GM10266 (cell line): ENCODE measurements at regions not wholly inside any gene's neighbourhood (a gene's known extent, or its start where the extent isn't known, plus 50 kb on each side); places are given as distances from the start of the nearest gene placed in this dataset.

Experiments
- DNase-seq: peaks from one replicate; pipeline ENCODE4 v3.0.0; 2012; ENCODE audit errors: extremely low spot score
- CTCF ChIP-seq: IDR thresholded peaks from 2 replicates; pipeline ENCODE4 v1.5.1; 2012; ENCODE audit warnings: mild to moderate bottlenecking, low read depth; ENCODE audit not compliant: control insufficient read depth, insufficient read depth; ENCODE audit errors: missing control alignments

GRCh38 chr11:92317721-92318120 lies 93.1 kb downstream of the FAT3 start:
- no peak for DNase-seq
- no peak for TF ChIP-seq CTCF

- TF ChIP-seq CTCF: no peak
Measured at GRCh38 chr11:92322225-92322624, 97.6 kb downstream of the FAT3 start.

GRCh38 chr11:92324890-92325289 lies 100.3 kb downstream of the FAT3 start:
- no peak for DNase-seq
- TF ChIP-seq CTCF: no peak

More at GRCh38 chr11:92322225-92322624, 97.6 kb downstream of the FAT3 start:
- DNase-seq: no peak

GRCh38 chr11:92325416-92325815 lies 100.8 kb downstream of the FAT3 start:
- no peak for TF ChIP-seq CTCF
- no peak for DNase-seq

GRCh38 chr11:92329137-92329536 lies 104.5 kb downstream of the FAT3 start:
- TF ChIP-seq CTCF: no peak
- DNase-seq: no peak

GRCh38 chr11:92329646-92330045 lies 105.0 kb downstream of the FAT3 start:
- TF ChIP-seq CTCF: no peak
- DNase-seq: no peak

- TF ChIP-seq CTCF: no peak
- DNase-seq: no peak
Measured at GRCh38 chr11:92330114-92330513, 105.5 kb downstream of the FAT3 start.
